A673 (cell line): ENCODE measurements at regions not wholly inside any gene's neighbourhood (a gene's known extent, or its start where the extent isn't known, plus 50 kb on each side); places are given as distances from the start of the nearest gene placed in this dataset.

Source experiments
- BruUV-seq: library from RNA; stranded (reverse); fragments of 400-500 nt; replicated peaks from 2 replicates; lab custom pipeline; 2021; lab: Mats Ljungman, UMichigan
- CTCF ChIA-PET: fragments of 300-600 bp; sonication (Branson Sonifier 250); formaldehyde crosslinking; loops from one replicate; lab custom pipeline; 2022; ENCODE audit warnings: antibody characterized with exemption; lab: Charles Lee
- POLR2A ChIA-PET: fragments of 300-600 bp; sonication (Branson Sonifier 250); formaldehyde crosslinking; loops from one replicate; lab custom pipeline; 2022; ENCODE audit warnings: antibody characterized with exemption; ENCODE audit not compliant: low non-redundant PET; lab: Charles Lee
- DNase-seq: peaks from one replicate; pipeline ENCODE4 v3.0.0-alpha.2; 2015; ENCODE audit warnings: low spot score
- H3K27ac ChIP-seq: fragments of 200-600 bp; sonication (generic); 2 replicates; pipeline ENCODE4 v1.5.1; 2016; ENCODE audit warnings: mixed run types, low read depth, mild to moderate bottlenecking, mixed read lengths, antibody characterized with exemption, low read length; ENCODE audit not compliant: poor library complexity, severe bottlenecking
- H3K27me3 ChIP-seq: fragments of 200-600 bp; sonication (generic); replicated peaks from 2 replicates; pipeline ENCODE4 v1.6.1; 2017; ENCODE audit warnings: mixed run types, low read depth, mild to moderate bottlenecking, mixed read lengths, antibody characterized with exemption, low read length; ENCODE audit not compliant: insufficient read depth, poor library complexity
- H3K36me3 ChIP-seq: fragments of 200-600 bp; sonication (generic); 2 replicates; pipeline ENCODE4 v1.6.1; 2016; ENCODE audit warnings: mixed run types, mild to moderate bottlenecking, mixed read lengths, antibody characterized with exemption, low read length; ENCODE audit not compliant: insufficient read depth, poor library complexity, severe bottlenecking
- H3K4me1 ChIP-seq: fragments of 200-600 bp; sonication (generic); 2 replicates; pipeline ENCODE4 v1.6.1; 2017; ENCODE audit warnings: mixed run types, mild to moderate bottlenecking, mixed read lengths, antibody characterized with exemption, low read length; ENCODE audit not compliant: insufficient read depth, poor library complexity, severe bottlenecking
- H3K4me3 ChIP-seq: fragments of 200-600 bp; sonication (generic); 2 replicates; pipeline ENCODE4 v1.5.1; 2016; ENCODE audit warnings: low read depth, mixed run types, mild to moderate bottlenecking, mixed read lengths, low read length; ENCODE audit not compliant: poor library complexity, severe bottlenecking
- H3K9me3 ChIP-seq: fragments of 200-600 bp; sonication (generic); 2 replicates; pipeline ENCODE4 v1.6.1; 2016; ENCODE audit warnings: mixed run types, low read depth, mild to moderate bottlenecking, mixed read lengths, antibody characterized with exemption, low read length; ENCODE audit not compliant: poor library complexity, severe bottlenecking
- CTCF ChIP-seq: fragments of 300-800, 200-600 bp; sonication (generic); conservative IDR thresholded peaks from 2 replicates; pipeline ENCODE4 v1.5.1; 2017; ENCODE audit warnings: low read depth, mild to moderate bottlenecking, antibody characterized with exemption, low read length, moderate library complexity, mixed read lengths
- EZH2 ChIP-seq: fragments of 200-600 bp; sonication (generic); IDR thresholded peaks from 2 replicates; pipeline ENCODE4 v1.6.1; 2017; ENCODE audit warnings: borderline replicate concordance, low read depth, mild to moderate bottlenecking, mixed read lengths, antibody characterized with exemption, low read length; ENCODE audit not compliant: poor library complexity, severe bottlenecking
- intact Hi-C: fragments of 100-400 bp; cut with micrococcal nuclease; formaldehyde crosslinking; loops from one replicate; pipeline ENCODE4 v1.10.0; 2022; ENCODE audit not compliant: unreplicated experiment

GRCh38 chrX:5559386-5559785 is 669.3 kb downstream of the NLGN4X start:
- BruUV-seq, result no TSS peak
- CTCF ChIA-PET, result no interaction called here
- Histone ChIP-seq H3K4me1 (no peaks in the 10 kb centered on the region), H3K4me3 (no peak overlapping the region), H3K36me3 (no peaks in the 10 kb centered on the region), H3K27me3 (no peaks in the 10 kb centered on the region), H3K27ac (no peak overlapping the region), H3K9me3 (peaks cover 24% of the 10 kb centered on the region)
- intact Hi-C loops, result no loop called here
- no peak for TF ChIP-seq CTCF
- no peak for TF ChIP-seq EZH2
- POLR2A ChIA-PET, result no interaction called here
- DNase-seq, result no peak

- H3K4me1 ChIP-seq, result no peaks in the 10 kb centered on the region
- H3K27me3 ChIP-seq, result no peaks in the 10 kb centered on the region
- no TSS peak for BruUV-seq
- H3K9me3 ChIP-seq, result peaks cover 4% of the 10 kb centered on the region
- POLR2A ChIA-PET, result interaction anchor here (0.6 kb wide), 1 partner anchor 985 kb away, joined by 11 read pairs; no protein-coding TSS in a partner anchor
- H3K4me3 ChIP-seq, result no peak overlapping the region
- DNase-seq, result peak; percentile 10
- TF ChIP-seq EZH2 (no peak), CTCF (no peak)
- intact Hi-C loops, result no loop called here
- no peaks in the 10 kb centered on the region for H3K36me3 ChIP-seq
- H3K27ac ChIP-seq, result no peak overlapping the region
- CTCF ChIA-PET, result no interaction called here
These were observed 679.2 kb downstream of the NLGN4X start for GRCh38 chrX:5549512-5549911.

- ChIA-PET CTCF (no interaction called here), POLR2A (no interaction called here)
- intact Hi-C loops, result no loop called here
- TF ChIP-seq CTCF (no peak), EZH2 (no peak)
- no peak overlapping the region for H3K4me3 ChIP-seq
- H3K36me3 ChIP-seq, result no peaks in the 10 kb centered on the region
- BruUV-seq, result no TSS peak
- no peaks in the 10 kb centered on the region for H3K9me3 ChIP-seq
- H3K4me1 ChIP-seq, result no peaks in the 10 kb centered on the region
- DNase-seq, result no peak
- H3K27ac ChIP-seq, result no peak overlapping the region
- H3K27me3 ChIP-seq, result no peaks in the 10 kb centered on the region
These were observed 691.6 kb downstream of the NLGN4X start for GRCh38 chrX:5537098-5537497.
